OCI-LY3 (cell line): ENCODE measurements at regions not wholly inside any gene's neighbourhood (a gene's known extent, or its start where the extent isn't known, plus 50 kb on each side); places are given as distances from the start of the nearest gene placed in this dataset.
"Not testable (repeated sequence)": the region's sequence is repeated elsewhere in the genome, so short reads cannot be mapped to it uniquely, and the experiment has no call there.

Source experiments
- H2AFZ ChIP-seq: fragments of 200-600, 300-600 bp; shearing (Covaris generic); 2 replicates; pipeline ENCODE4 v1.6.0; 2014; ENCODE audit warnings: antibody characterized with exemption, low read depth, low read length
- H3K27ac ChIP-seq: fragments of 200-600, 300-600 bp; sonication (generic); 2 replicates; pipeline ENCODE4 v1.5.1; 2014; ENCODE audit warnings: mild to moderate bottlenecking, low read length, moderate library complexity, mixed read lengths
- H3K27me3 ChIP-seq: fragments of 200-600, 300-600 bp; sonication (generic); 2 replicates; pipeline ENCODE4 v1.6.1; 2014; ENCODE audit warnings: low read depth, low read length, mixed read lengths
- H3K36me3 ChIP-seq: fragments of 200-600, 300-600 bp; sonication (generic); replicated peaks from 2 replicates; pipeline ENCODE3; 2014; ENCODE audit warnings: low read depth, low read length, mixed read lengths
- H3K4me1 ChIP-seq: fragments of 300-600, 200-600 bp; sonication (generic); 2 replicates; pipeline ENCODE4 v1.6.1; 2014; ENCODE audit warnings: low read length, mixed read lengths
- H3K4me2 ChIP-seq: fragments of 200-600, 300-600 bp; sonication (generic); 2 replicates; pipeline ENCODE4 v1.6.1; 2014; ENCODE audit warnings: low read length, mixed read lengths
- H3K4me3 ChIP-seq: fragments of 300-600, 200-600 bp; sonication (generic); 2 replicates; pipeline ENCODE4 v1.5.1; 2014; ENCODE audit warnings: antibody characterized with exemption, mild to moderate bottlenecking, low read length, moderate library complexity
- H3K79me2 ChIP-seq: fragments of 300-600, 200-600 bp; shearing (Covaris generic); 2 replicates; pipeline ENCODE4 v1.6.1; 2014; ENCODE audit warnings: mild to moderate bottlenecking, low read length, mixed read lengths
- H3K9ac ChIP-seq: fragments of 300-600, 200-600 bp; shearing (Covaris generic); 2 replicates; pipeline ENCODE4 v1.6.0; 2014; ENCODE audit warnings: mild to moderate bottlenecking, low read length, moderate library complexity
- H3K9me3 ChIP-seq: fragments of 200-600, 300-600 bp; shearing (Covaris generic); 2 replicates; pipeline ENCODE4 v1.6.1; 2014; ENCODE audit warnings: low read length, mixed read lengths; ENCODE audit not compliant: insufficient read depth
- H4K20me1 ChIP-seq: fragments of 200-600, 300-600 bp; sonication (generic); 2 replicates; pipeline ENCODE4 v1.6.1; 2016; ENCODE audit warnings: low read length, mixed read lengths; ENCODE audit not compliant: insufficient read depth
- EZH2phosphoT487 ChIP-seq: fragments of 200-600 bp; shearing (Covaris generic); IDR thresholded peaks from 2 replicates; pipeline ENCODE4 v1.6.1; 2018; ENCODE audit warnings: antibody characterized with exemption, mixed run types, low read depth
- TF ChIP-seq, protein P1 (sequence below): fragments of 200-600, 300-600 bp; sonication (generic); IDR thresholded peaks from 2 replicates; pipeline ENCODE4 v1.5.1; 2014; ENCODE audit warnings: antibody characterized with exemption, low read length, low read depth

DNA sequence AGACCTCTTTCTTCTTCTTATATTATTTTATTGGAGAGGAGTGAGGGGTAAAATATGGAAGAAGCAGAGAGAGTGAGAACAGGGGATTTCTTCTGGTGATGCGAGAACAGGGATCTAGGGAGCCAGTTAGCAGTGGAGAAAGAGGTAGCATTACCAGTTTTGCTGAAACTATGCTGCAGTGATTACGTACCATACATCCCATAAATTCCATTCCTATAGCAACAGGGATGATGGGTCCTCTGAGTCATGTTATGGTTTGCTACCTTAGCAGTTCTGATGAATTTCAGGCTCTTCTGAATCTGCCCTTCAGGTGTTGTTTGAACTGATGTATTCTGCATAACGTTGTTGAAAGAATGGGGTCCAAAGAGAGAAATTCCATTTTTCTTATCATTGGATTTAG, 625.4 kb upstream of the LRFN5 start:
- no peak overlapping the region for H3K4me3 ChIP-seq
- H4K20me1 ChIP-seq: no peaks in the 10 kb centered on the region
- no peak overlapping the region for H3K4me2 ChIP-seq
- no peaks in the 10 kb centered on the region for H3K27me3 ChIP-seq
- no peaks in the 10 kb centered on the region for H3K36me3 ChIP-seq
- TF ChIP-seq, protein P1, sequence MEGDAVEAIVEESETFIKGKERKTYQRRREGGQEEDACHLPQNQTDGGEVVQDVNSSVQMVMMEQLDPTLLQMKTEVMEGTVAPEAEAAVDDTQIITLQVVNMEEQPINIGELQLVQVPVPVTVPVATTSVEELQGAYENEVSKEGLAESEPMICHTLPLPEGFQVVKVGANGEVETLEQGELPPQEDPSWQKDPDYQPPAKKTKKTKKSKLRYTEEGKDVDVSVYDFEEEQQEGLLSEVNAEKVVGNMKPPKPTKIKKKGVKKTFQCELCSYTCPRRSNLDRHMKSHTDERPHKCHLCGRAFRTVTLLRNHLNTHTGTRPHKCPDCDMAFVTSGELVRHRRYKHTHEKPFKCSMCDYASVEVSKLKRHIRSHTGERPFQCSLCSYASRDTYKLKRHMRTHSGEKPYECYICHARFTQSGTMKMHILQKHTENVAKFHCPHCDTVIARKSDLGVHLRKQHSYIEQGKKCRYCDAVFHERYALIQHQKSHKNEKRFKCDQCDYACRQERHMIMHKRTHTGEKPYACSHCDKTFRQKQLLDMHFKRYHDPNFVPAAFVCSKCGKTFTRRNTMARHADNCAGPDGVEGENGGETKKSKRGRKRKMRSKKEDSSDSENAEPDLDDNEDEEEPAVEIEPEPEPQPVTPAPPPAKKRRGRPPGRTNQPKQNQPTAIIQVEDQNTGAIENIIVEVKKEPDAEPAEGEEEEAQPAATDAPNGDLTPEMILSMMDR: no peak
- TF ChIP-seq EZH2phosphoT487: no peak
- H3K9ac ChIP-seq: no peak overlapping the region
- no peak overlapping the region for H2AFZ ChIP-seq
- no peaks in the 10 kb centered on the region for H3K4me1 ChIP-seq
- H3K27ac ChIP-seq: no peak overlapping the region
- H3K9me3 ChIP-seq: no peaks in the 10 kb centered on the region
- no peaks in the 10 kb centered on the region for H3K79me2 ChIP-seq

DNA sequence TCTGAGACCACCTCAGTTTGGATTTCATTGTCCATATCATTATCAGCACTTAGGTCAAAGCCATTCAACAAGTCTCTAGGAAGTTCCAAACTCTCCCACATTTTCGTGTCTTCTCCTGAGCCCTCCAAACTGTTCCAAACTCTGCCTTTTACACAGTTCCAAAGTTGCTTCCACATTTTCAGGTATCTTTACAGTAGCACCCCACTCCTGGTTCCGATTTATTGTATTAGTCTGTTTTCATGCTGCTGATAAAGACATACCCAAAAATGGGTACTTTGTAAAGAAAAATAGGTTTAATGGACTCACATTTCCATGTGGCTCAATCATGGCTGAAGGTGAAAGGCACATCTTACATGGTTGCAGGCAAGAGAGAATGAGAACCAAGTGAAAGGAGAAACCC, 646.4 kb upstream of the LRFN5 start:
- not testable (repeated sequence) for H4K20me1 ChIP-seq, H2AFZ ChIP-seq, H3K36me3 ChIP-seq, H3K4me1 ChIP-seq, H3K27me3 ChIP-seq, H3K4me2 ChIP-seq, H3K9ac ChIP-seq, H3K4me3 ChIP-seq, H3K9me3 ChIP-seq, H3K79me2 ChIP-seq, H3K27ac ChIP-seq

DNA sequence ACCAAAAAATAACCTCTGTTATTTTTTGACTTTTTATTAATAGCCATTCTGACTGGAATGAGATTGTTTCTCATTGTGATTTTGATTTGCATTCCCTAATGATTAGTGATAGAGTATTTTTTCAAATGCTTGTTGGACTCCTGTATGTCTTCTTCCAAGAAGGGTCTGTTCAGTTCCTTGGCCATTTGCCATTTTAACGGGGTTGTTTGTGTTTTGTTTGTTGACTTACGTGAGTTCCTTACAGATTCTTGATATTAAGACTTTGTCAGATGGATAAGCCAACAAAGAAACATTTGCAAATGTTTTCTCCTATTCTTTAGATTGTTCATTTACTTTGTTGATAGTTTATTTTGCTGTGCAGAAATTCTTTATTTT, 651.6 kb upstream of the LRFN5 start:
- no peak overlapping the region for H3K4me3 ChIP-seq
- H3K9ac ChIP-seq: no peak overlapping the region
- no peak for TF ChIP-seq EZH2phosphoT487
- TF ChIP-seq, protein P1: no peak
- H2AFZ ChIP-seq: no peak overlapping the region
- no peaks in the 10 kb centered on the region for H3K27me3 ChIP-seq
- H3K79me2 ChIP-seq: no peaks in the 10 kb centered on the region
- no peaks in the 10 kb centered on the region for H3K36me3 ChIP-seq
- H3K4me1 ChIP-seq: no peaks in the 10 kb centered on the region
- no peaks in the 10 kb centered on the region for H3K9me3 ChIP-seq
- H4K20me1 ChIP-seq: no peaks in the 10 kb centered on the region
- no peak overlapping the region for H3K27ac ChIP-seq
- H3K4me2 ChIP-seq: no peak overlapping the region

DNA sequence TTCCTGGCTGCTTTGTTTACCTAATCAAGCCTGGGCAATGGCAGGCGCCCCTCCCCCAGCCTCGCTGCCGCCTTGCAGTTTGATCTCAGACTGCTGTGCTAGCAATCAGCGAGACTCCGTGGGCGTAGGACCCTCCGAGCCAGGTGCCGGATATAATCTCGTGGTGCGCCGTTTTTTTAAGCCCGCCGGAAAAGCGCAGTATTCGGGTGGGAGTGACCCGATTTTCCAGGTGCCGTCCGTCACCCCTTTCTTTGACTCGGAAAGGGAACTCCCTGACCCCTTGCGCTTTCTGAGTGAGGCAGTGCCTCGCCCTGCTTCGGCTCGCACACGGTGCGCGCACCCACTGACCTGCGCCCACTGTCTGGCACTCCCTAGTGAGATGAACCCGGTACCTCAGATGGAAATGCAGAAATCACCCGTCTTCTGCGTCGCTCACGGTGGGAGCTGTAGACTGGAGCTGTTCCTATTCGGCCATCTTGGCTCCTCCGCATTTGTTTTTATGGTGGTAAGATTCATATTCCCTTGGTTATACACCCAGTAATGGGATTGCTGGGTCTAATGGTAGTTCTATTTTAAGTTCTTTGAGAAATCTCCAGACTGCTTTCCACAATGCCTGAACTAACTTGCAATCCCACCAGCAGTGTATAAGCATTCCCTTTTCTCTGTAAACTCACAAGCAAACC, 652.1 kb upstream of the LRFN5 start:
- H3K4me3 ChIP-seq, H3K36me3 ChIP-seq, H3K27me3 ChIP-seq, H3K4me1 ChIP-seq, H2AFZ ChIP-seq, H3K9me3 ChIP-seq, H3K4me2 ChIP-seq, H3K9ac ChIP-seq, H3K27ac ChIP-seq, H3K79me2 ChIP-seq, H4K20me1 ChIP-seq: not testable (repeated sequence)

DNA sequence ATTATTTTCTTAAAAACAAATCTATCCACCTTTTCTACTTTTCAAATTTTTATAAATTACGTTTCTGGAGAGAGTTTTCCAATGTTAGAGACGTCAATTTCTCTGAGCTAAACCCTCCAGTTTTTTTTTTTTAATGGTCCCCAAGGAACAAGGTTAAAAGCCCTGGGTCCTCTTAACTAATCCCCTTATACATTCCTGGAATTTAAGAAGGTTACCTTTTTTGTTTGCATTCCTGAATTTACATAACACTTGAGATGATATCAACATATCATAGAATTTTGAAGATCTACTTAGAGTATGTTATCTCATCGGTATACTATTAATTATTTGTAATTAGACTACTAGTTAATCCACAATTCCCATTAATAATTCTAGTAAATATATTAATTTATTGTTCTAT, 662.2 kb upstream of the LRFN5 start:
- no peaks in the 10 kb centered on the region for H3K79me2 ChIP-seq
- no peak overlapping the region for H3K4me3 ChIP-seq
- no peak overlapping the region for H3K4me2 ChIP-seq
- H2AFZ ChIP-seq: no peak overlapping the region
- H3K4me1 ChIP-seq: no peaks in the 10 kb centered on the region
- no peaks in the 10 kb centered on the region for H3K27me3 ChIP-seq
- no peaks in the 10 kb centered on the region for H3K9me3 ChIP-seq
- no peak for TF ChIP-seq EZH2phosphoT487
- no peaks in the 10 kb centered on the region for H4K20me1 ChIP-seq
- no peak overlapping the region for H3K27ac ChIP-seq
- H3K36me3 ChIP-seq: no peaks in the 10 kb centered on the region
- H3K9ac ChIP-seq: no peak overlapping the region
